ENCODE measurements at regions not wholly inside any gene's neighbourhood (a gene's known extent, or its start where the extent isn't known, plus 50 kb on each side); places are given as distances from the start of the nearest gene placed in this dataset.

DNA sequence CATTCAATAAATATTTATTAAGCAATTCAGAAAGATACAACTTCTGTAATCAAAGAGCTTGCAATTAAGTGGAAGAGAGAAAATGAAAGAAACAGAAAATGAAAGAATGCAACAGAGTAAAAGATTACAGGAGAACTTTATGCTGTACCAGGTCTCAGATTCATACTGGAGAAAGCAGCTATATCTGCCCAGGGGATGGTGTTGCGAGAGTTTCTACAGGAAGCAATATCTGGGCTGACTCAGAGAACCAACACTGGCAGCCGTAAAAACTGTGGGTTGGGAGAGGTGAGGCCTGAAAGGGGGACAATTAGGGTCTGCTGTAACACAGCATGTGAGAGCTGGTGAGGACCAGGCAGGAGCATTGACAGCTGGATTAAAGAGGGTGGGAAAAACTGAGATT, 256.7 kb upstream of the TCF21 start:
- no peak for TF ChIP-seq CTCF (conservative IDR thresholded peaks at IDR 0.05)
- TF ChIP-seq ZFX (IDR thresholded peaks at IDR 0.05): no peak
